Skin of body (tissue), 1 donor: ENCODE measurements at regions not wholly inside any gene's neighbourhood (a gene's known extent, or its start where the extent isn't known, plus 50 kb on each side); places are given as distances from the start of the nearest gene placed in this dataset.

Experiments used
- DNase-seq: peaks from one replicate; lab custom pipeline; 2025; lab: John Stamatoyannopoulos, UW

DNA sequence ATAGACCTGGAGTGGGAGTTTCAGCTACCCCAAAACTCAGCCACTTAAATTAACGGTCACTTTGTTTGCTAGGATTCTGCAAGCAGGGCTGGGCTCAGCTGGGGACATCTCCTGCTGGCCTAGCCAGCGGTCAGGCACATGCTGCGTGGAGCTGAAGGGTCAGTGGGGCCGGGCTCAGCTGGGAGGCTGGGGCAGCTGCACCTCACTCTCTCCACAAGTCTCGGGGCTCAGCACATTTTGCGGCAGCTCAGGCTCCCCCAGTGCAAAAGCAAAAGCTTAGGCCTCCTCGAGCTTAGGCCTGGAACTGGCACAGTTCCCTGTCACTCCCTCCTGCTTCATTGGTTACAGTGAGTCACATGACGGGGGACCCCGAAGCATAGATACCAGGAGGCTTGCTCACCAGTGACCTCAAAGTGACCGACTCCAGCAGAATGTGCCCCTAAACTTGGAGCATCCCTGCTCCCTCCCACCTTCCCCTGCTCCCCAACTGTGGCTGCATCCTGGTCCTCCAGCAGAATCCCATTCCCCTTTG is 80.6 kb upstream of the CST7 start:
- no peak for DNase-seq

GRCh38 chr20:24868959-24869358 is 80.1 kb upstream of the CST7 start:
- DNase-seq, result no peak

DNA sequence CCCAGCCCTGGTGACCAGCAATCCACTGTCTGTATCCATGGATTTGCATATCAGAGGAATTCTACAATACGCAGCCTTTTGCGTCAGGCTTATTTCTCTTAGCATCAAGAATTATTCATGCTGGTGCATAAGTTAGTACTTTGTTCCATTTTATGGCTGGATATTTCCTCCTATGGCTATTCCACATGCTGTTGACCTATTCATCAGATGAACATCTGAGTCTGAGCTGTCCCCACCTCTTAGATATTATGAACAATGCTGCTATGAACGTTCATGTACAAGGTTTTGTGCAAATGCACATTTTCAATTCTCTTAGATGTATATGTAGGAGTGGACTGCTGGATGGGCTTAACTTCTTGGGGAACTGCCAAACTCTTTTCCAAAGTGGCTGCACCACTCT is 79.0 kb upstream of the CST7 start:
- DNase-seq, result no peak

- no peak for DNase-seq
Observed at GRCh38 chr20:24870881-24871280, 78.2 kb upstream of the CST7 start.

GRCh38 chr20:24871480-24872213 is 77.4 kb upstream of the CST7 start:
- no peak for DNase-seq

DNA sequence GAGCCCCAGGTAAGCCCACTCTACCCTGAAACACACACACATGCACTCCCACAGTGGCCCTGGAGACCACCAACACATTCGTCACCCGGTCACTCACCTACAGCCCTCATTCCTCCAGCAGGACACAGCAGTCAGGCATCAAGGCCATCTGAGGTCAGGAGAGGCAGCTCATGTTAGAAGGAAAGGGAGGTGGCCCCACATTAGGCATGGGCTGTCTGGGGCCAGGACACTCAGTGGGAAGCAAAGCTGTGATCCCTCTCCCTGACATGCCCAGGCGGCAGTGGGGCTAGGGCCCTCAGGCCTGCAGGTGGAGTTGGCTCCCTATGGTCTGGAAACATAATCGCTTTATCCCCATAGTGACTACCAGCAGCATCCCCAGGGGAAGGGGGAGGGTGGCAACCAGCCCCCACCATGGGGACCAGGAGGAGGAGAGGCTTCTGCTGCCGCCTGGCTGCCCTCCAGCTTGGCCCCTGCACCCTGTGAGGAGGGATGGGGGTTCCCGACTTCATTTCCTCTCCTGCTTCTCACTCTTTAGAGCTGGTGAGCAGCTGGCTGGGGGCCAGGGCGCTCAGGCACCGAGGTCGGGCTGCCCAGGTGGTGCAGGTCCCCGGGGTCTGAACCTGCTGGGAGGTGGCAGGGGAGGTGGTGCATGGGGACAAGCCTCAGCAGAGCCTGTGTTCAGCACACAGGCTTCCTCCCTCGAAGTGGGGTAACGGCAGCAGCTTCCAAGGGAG is 76.6 kb upstream of the CST7 start:
- DNase-seq, result no peak

- DNase-seq, result no peak
Observed at GRCh38 chr20:24873025-24873620, 75.9 kb upstream of the CST7 start.

DNA sequence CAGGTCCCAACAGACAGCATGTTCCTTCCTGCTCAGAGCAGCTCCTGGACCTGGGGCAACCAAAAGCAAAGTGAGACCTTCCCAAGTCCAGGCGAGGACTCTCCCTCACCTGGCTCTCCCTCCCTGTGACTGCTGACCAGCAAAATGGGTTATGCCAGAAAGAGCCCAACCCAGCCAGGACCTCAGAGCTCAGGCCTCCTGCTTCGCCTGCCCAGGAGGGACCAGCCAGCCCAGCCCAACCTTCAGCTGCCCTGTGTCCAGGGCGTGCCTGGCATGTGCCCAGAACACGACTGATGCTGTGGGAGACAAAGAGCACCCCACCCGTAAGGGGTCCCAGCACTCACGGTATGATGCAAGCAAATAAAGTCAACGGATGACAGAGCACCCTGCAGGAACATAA is 74.0 kb upstream of the CST7 start:
- no peak for DNase-seq

DNA sequence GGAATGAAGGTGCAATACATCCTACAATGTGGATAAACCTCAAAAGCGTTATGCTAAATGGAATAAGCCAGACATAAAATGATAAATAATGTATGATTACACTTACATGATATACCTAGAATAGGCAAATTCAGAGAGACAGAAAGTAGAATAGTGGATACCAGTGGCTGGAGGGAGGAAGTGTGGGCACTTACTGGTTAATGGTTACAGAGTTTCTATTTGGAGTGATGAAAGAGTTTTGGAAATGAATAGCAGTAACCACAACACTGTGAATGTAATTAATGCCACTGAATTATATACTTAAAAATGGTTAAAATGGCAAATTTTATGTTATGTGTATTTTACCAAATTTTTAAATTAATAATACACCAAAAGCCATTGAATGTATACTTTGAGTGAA is 71.4 kb upstream of the CST7 start:
- no peak for DNase-seq

- DNase-seq, result no peak
Observed at GRCh38 chr20:24878657-24879056, 70.4 kb upstream of the CST7 start.

GRCh38 chr20:24879875-24880274 is 69.2 kb upstream of the CST7 start:
- DNase-seq, result no peak

GRCh38 chr20:24880356-24880755 is 68.7 kb upstream of the CST7 start:
- DNase-seq, result no peak

DNA sequence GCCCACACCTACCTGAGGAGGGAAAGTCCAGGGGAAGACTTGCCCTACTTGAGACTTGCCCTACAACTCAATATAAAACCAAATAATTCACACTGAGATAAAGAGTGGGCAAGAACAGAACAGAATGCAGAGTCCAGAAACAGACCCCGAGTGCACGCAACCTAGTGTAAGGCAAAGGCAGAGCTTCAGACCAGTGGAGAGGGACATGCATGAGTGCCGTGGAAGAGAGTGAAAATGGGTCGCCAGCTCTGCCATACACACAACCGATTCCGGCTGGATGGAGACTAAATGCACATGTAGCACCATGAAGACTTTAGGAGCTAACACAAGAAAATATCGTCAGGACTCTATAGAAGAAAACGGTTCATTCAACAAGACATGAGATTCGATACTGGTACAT is 58.8 kb upstream of the CST7 start:
- no peak for DNase-seq

- DNase-seq, result no peak
Observed at GRCh38 chr20:24891546-24892393, 57.3 kb upstream of the CST7 start.

DNA sequence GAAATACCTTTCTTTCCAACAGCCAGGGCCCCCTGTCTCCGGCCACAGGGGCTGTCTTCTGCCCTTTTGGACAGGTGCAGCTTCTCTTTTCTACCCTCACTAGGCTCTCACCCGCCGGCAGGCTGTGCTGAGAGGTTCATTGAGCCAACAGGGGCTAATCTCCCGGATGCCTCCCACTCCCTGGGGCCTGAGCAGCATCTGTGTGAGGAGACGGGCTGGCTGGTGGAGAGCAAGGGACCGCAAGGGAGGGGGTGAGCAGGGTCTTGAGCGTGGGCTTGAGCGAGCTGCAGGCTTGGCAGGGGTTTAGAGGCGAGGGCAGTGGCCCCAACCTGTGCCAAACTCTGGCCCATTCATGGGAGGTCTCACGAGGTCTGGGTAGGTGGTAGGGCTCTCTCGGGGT is 56.5 kb upstream of the CST7 start:
- no peak for DNase-seq

GRCh38 chr20:24892931-24893330 is 56.1 kb upstream of the CST7 start:
- no peak for DNase-seq

DNA sequence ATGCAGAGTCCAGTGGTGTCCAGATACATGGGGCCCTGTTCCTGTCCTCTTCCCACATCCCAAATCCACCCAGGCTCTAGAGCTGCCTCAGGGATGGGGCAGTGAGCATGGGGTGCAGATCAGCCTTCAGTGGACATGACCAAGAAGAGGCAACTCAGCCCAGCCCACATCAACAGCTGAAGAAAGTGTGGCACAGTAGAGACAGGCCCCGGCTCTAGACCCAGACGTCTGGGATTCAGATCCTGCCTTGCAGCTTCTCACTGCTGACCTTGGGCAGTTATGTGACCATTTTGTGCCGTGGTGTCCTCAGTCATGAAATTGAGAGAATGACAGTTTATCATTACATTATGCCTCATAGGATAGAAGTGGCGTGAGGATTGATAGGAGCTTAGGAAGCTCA is 54.6 kb upstream of the CST7 start:
- DNase-seq, result no peak

GRCh38 chr20:24894967-24895366 is 54.1 kb upstream of the CST7 start:
- no peak for DNase-seq

DNA sequence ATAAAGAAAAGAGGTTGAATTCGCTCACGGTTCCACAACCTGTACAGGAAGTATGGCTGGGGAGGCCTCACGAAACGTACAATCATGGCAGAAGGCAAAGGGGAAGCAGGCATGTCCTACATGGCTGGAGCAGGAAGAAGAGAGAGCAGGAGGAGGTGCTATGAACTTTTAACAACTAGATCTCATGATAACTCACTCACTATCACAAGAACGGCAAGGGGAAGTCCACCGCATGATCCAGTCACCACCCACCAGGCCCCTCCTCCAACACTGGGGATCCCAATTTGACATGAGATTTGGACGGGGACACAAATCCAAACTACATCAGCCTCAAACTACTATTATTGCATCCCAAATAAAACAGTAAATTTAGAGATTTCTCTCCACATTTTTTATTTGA is 53.6 kb upstream of the CST7 start:
- no peak for DNase-seq

- DNase-seq, result no peak
Observed at GRCh38 chr20:24895898-24896658, 53.0 kb upstream of the CST7 start.

DNA sequence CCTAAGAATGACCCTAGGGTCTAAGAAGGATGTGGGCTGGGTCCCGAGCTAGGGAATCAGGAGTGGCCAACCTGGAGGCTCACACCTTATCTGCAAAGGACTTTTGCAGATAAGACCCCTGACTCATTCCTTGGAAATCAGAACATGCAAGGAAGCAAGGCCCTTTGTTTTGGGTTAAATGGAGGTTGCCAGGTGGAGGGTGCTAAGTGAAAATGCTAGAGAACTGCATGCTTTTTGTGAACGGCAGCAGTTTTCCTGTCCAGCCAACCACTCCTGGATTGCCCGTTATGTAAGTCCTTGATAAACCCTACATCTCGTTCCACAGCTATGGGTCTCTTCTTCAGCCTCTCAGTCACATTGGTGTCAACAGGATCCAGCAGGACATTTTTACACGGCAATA is 52.1 kb upstream of the CST7 start:
- DNase-seq, result no peak
